ENCODE measurements at regions not wholly inside any gene's neighbourhood (a gene's known extent, or its start where the extent isn't known, plus 50 kb on each side); places are given as distances from the start of the nearest gene placed in this dataset.
A peak's percentile ranks its signal among the peaks of the same experiment; 100 is the strongest.
"Not testable (repeated sequence)": the region's sequence is repeated elsewhere in the genome, so short reads cannot be mapped to it uniquely, and the experiment has no call there.

- Histone ChIP-seq H3K27me3 (ENCODE audit: control insufficient read depth, insufficient read depth, low read length) (peaks cover 3% of the 10 kb centered on the region; the same call in 1 of the 2 replicates), H3K36me3 (ENCODE audit: control insufficient read depth, insufficient read depth, low read length) (no peaks in the 10 kb centered on the region), H3K27ac (ENCODE audit: low read depth, low read length) (no peak overlapping the region), H3K9me3 (ENCODE audit: control insufficient read depth, insufficient read depth, low read length) (peaks cover 14% of the 10 kb centered on the region), H3K4me3 (ENCODE audit: low read depth, low read length) (peak overlapping the region; percentile 24), H3K4me1 (ENCODE audit: control insufficient read depth, insufficient read depth, low read length) (no peaks in the 10 kb centered on the region), H3K9ac (ENCODE audit: low read depth, low read length) (no peak overlapping the region)
These were observed 973.1 kb upstream of the DEFB115 start for GRCh38 chr20:30284281-30284905.

GRCh38 chr20:30285677-30286076 is 971.8 kb upstream of the DEFB115 start:
- no peaks in the 10 kb centered on the region for H3K36me3 ChIP-seq (ENCODE audit: control insufficient read depth, insufficient read depth, low read length)
- H3K4me3 ChIP-seq (ENCODE audit: low read depth, low read length): no peak overlapping the region
- no peak overlapping the region for H3K9ac ChIP-seq (ENCODE audit: low read depth, low read length)
- H3K9me3 ChIP-seq (ENCODE audit: control insufficient read depth, insufficient read depth, low read length): peaks cover 14% of the 10 kb centered on the region
- H3K4me1 ChIP-seq (ENCODE audit: control insufficient read depth, insufficient read depth, low read length): no peaks in the 10 kb centered on the region
- no peak overlapping the region for H3K27ac ChIP-seq (ENCODE audit: low read depth, low read length)
- H3K27me3 ChIP-seq (ENCODE audit: control insufficient read depth, insufficient read depth, low read length): peaks cover 3% of the 10 kb centered on the region; the same call in 1 of the 2 replicates

GRCh38 chr20:30286157-30286556 is 971.3 kb upstream of the DEFB115 start:
- Histone ChIP-seq H3K36me3 (ENCODE audit: control insufficient read depth, insufficient read depth, low read length) (no peaks in the 10 kb centered on the region), H3K4me1 (ENCODE audit: control insufficient read depth, insufficient read depth, low read length) (no peaks in the 10 kb centered on the region), H3K4me3 (ENCODE audit: low read depth, low read length) (no peak overlapping the region), H3K9ac (ENCODE audit: low read depth, low read length) (no peak overlapping the region), H3K27ac (ENCODE audit: low read depth, low read length) (no peak overlapping the region), H3K9me3 (ENCODE audit: control insufficient read depth, insufficient read depth, low read length) (peaks cover 11% of the 10 kb centered on the region), H3K27me3 (ENCODE audit: control insufficient read depth, insufficient read depth, low read length) (peaks cover 3% of the 10 kb centered on the region; the same call in 1 of the 2 replicates)

GRCh38 chr20:30287459-30287858 is 970.0 kb upstream of the DEFB115 start:
- H3K9me3 ChIP-seq (ENCODE audit: control insufficient read depth, insufficient read depth, low read length); H3K4me3 ChIP-seq (ENCODE audit: low read depth, low read length); H3K4me1 ChIP-seq (ENCODE audit: control insufficient read depth, insufficient read depth, low read length); H3K27me3 ChIP-seq (ENCODE audit: control insufficient read depth, insufficient read depth, low read length); H3K27ac ChIP-seq (ENCODE audit: low read depth, low read length); H3K36me3 ChIP-seq (ENCODE audit: control insufficient read depth, insufficient read depth, low read length); H3K9ac ChIP-seq (ENCODE audit: low read depth, low read length): not testable (repeated sequence)

GRCh38 chr20:30288346-30288745 is 969.1 kb upstream of the DEFB115 start:
- Histone ChIP-seq H3K4me3 (ENCODE audit: low read depth, low read length) (no peak overlapping the region), H3K9ac (ENCODE audit: low read depth, low read length) (no peak overlapping the region), H3K4me1 (ENCODE audit: control insufficient read depth, insufficient read depth, low read length) (no peaks in the 10 kb centered on the region), H3K27me3 (ENCODE audit: control insufficient read depth, insufficient read depth, low read length) (peaks cover 3% of the 10 kb centered on the region; the same call in 1 of the 2 replicates), H3K27ac (ENCODE audit: low read depth, low read length) (no peak overlapping the region), H3K9me3 (ENCODE audit: control insufficient read depth, insufficient read depth, low read length) (peaks cover 7% of the 10 kb centered on the region), H3K36me3 (ENCODE audit: control insufficient read depth, insufficient read depth, low read length) (no peaks in the 10 kb centered on the region)

- not testable (repeated sequence) for H3K27ac ChIP-seq (ENCODE audit: low read depth, low read length); H3K4me3 ChIP-seq (ENCODE audit: low read depth, low read length); H3K9ac ChIP-seq (ENCODE audit: low read depth, low read length); H3K9me3 ChIP-seq (ENCODE audit: control insufficient read depth, insufficient read depth, low read length); H3K27me3 ChIP-seq (ENCODE audit: control insufficient read depth, insufficient read depth, low read length); H3K36me3 ChIP-seq (ENCODE audit: control insufficient read depth, insufficient read depth, low read length); H3K4me1 ChIP-seq (ENCODE audit: control insufficient read depth, insufficient read depth, low read length)
These were observed 968.4 kb upstream of the DEFB115 start for GRCh38 chr20:30289049-30289448.

GRCh38 chr20:30289711-30290141 is 967.7 kb upstream of the DEFB115 start:
- H3K9ac ChIP-seq (ENCODE audit: low read depth, low read length): not testable (repeated sequence)

GRCh38 chr20:30290361-30291063 is 967.0 kb upstream of the DEFB115 start:
- not testable (repeated sequence) for H3K4me1 ChIP-seq (ENCODE audit: control insufficient read depth, insufficient read depth, low read length); H3K27me3 ChIP-seq (ENCODE audit: control insufficient read depth, insufficient read depth, low read length); H3K9ac ChIP-seq (ENCODE audit: low read depth, low read length); H3K9me3 ChIP-seq (ENCODE audit: control insufficient read depth, insufficient read depth, low read length); H3K36me3 ChIP-seq (ENCODE audit: control insufficient read depth, insufficient read depth, low read length); H3K27ac ChIP-seq (ENCODE audit: low read depth, low read length)
- 0 out of 2 replicates have a peak overlapping the region, but pooled peaks have one; percentile 49 for H3K4me3 ChIP-seq (ENCODE audit: low read depth, low read length)

More at GRCh38 chr20:30289711-30290141, 967.7 kb upstream of the DEFB115 start:
- H3K27me3 ChIP-seq (ENCODE audit: control insufficient read depth, insufficient read depth, low read length); H3K4me1 ChIP-seq (ENCODE audit: control insufficient read depth, insufficient read depth, low read length); H3K36me3 ChIP-seq (ENCODE audit: control insufficient read depth, insufficient read depth, low read length); H3K27ac ChIP-seq (ENCODE audit: low read depth, low read length); H3K9me3 ChIP-seq (ENCODE audit: control insufficient read depth, insufficient read depth, low read length): not testable (repeated sequence)
- peak overlapping the region; percentile 49 for H3K4me3 ChIP-seq (ENCODE audit: low read depth, low read length)

- H3K36me3 ChIP-seq (ENCODE audit: control insufficient read depth, insufficient read depth, low read length); H3K9ac ChIP-seq (ENCODE audit: low read depth, low read length); H3K9me3 ChIP-seq (ENCODE audit: control insufficient read depth, insufficient read depth, low read length); H3K27ac ChIP-seq (ENCODE audit: low read depth, low read length); H3K27me3 ChIP-seq (ENCODE audit: control insufficient read depth, insufficient read depth, low read length); H3K4me3 ChIP-seq (ENCODE audit: low read depth, low read length); H3K4me1 ChIP-seq (ENCODE audit: control insufficient read depth, insufficient read depth, low read length): not testable (repeated sequence)
These were observed 966.4 kb upstream of the DEFB115 start for GRCh38 chr20:30291064-30291379.

- not testable (repeated sequence) for H3K27ac ChIP-seq (ENCODE audit: low read depth, low read length); H3K4me3 ChIP-seq (ENCODE audit: low read depth, low read length); H3K9ac ChIP-seq (ENCODE audit: low read depth, low read length); H3K36me3 ChIP-seq (ENCODE audit: control insufficient read depth, insufficient read depth, low read length); H3K9me3 ChIP-seq (ENCODE audit: control insufficient read depth, insufficient read depth, low read length); H3K27me3 ChIP-seq (ENCODE audit: control insufficient read depth, insufficient read depth, low read length); H3K4me1 ChIP-seq (ENCODE audit: control insufficient read depth, insufficient read depth, low read length)
These were observed 965.8 kb upstream of the DEFB115 start for GRCh38 chr20:30291686-30292085.

GRCh38 chr20:30295396-30295795 is 962.1 kb upstream of the DEFB115 start:
- H3K27me3 ChIP-seq (ENCODE audit: control insufficient read depth, insufficient read depth, low read length); H3K4me3 ChIP-seq (ENCODE audit: low read depth, low read length); H3K9me3 ChIP-seq (ENCODE audit: control insufficient read depth, insufficient read depth, low read length); H3K4me1 ChIP-seq (ENCODE audit: control insufficient read depth, insufficient read depth, low read length); H3K27ac ChIP-seq (ENCODE audit: low read depth, low read length); H3K9ac ChIP-seq (ENCODE audit: low read depth, low read length); H3K36me3 ChIP-seq (ENCODE audit: control insufficient read depth, insufficient read depth, low read length): not testable (repeated sequence)
